OCI-LY7 (cell line): ENCODE measurements at regions not wholly inside any gene's neighbourhood (a gene's known extent, or its start where the extent isn't known, plus 50 kb on each side); places are given as distances from the start of the nearest gene placed in this dataset.

Experiments used
- EZH2phosphoT487 ChIP-seq: fragments of 200-600 bp; sonication (generic); IDR thresholded peaks from 2 replicates; pipeline ENCODE4 v1.6.1; 2018; ENCODE audit warnings: low read depth, borderline replicate concordance, mild to moderate bottlenecking, mixed run types, antibody characterized with exemption, low read length, moderate library complexity, mixed read lengths
- TF ChIP-seq, protein P1 (sequence below): fragments of 200-600 bp; sonication (generic); conservative IDR thresholded peaks from 2 replicates; pipeline ENCODE4 v1.5.1; 2014; ENCODE audit warnings: mild to moderate bottlenecking, antibody characterized with exemption, low read length, moderate library complexity, mixed read lengths

DNA sequence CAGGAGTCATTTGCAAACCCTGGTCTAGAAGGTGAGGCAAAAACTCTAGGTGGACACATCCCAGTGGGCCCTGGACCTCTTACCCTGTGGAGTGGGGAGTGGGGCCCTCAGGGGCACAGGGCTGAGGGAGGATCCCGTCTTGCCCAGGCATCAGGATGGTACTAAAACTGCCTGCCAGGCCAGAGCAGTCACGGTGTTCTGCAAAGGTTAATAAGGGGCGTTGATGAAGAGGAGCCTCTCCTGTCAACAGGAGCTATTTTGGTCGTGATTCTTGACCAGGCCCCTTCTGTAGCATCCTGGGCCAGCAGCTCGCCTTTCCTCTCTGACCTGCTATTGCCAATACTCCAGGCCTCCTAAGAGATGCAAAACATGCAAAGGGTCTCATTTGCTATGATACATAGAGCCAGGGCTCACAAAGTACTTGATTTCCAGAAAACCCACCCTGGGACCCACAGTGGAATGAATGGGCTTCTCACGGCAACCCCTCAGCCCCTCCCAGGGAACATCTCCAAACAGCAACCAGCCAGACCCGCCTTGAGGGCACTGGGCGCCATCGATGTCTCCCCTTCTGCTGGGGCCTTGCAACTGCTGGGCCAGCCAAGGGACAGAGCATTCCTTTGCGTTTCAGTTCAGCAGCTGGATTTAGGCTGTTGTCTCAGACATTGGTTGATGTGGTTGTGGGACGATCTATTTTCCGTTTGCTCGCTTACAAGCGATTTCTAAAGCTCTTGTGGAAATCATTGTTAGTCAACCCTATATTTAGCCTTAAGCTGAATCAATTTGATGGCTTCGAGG, 111.1 kb downstream of the PDCL3 start:
- TF ChIP-seq, protein P1, sequence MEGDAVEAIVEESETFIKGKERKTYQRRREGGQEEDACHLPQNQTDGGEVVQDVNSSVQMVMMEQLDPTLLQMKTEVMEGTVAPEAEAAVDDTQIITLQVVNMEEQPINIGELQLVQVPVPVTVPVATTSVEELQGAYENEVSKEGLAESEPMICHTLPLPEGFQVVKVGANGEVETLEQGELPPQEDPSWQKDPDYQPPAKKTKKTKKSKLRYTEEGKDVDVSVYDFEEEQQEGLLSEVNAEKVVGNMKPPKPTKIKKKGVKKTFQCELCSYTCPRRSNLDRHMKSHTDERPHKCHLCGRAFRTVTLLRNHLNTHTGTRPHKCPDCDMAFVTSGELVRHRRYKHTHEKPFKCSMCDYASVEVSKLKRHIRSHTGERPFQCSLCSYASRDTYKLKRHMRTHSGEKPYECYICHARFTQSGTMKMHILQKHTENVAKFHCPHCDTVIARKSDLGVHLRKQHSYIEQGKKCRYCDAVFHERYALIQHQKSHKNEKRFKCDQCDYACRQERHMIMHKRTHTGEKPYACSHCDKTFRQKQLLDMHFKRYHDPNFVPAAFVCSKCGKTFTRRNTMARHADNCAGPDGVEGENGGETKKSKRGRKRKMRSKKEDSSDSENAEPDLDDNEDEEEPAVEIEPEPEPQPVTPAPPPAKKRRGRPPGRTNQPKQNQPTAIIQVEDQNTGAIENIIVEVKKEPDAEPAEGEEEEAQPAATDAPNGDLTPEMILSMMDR, result no peak
- no peak for TF ChIP-seq EZH2phosphoT487
